HepG2 (cell line): ENCODE measurements at regions not wholly inside any gene's neighbourhood (a gene's known extent, or its start where the extent isn't known, plus 50 kb on each side); places are given as distances from the start of the nearest gene placed in this dataset.

ENCODE experiments used
- ATAC-seq: fragments of 200-7000 bp; cut with Tn5 transposase; 3 replicates; pipeline ENCODE4 v1.9.1; 2020; ENCODE audit warnings: mild to moderate bottlenecking, moderate library complexity
- BruUV-seq: library from RNA; stranded (reverse); fragments of 400-500 nt; replicated peaks from 2 replicates; lab custom pipeline; 2021; lab: Mats Ljungman, UMichigan
- CTCF ChIA-PET: fragments of 300-600 bp; formaldehyde crosslinking; extraction: SDS; loops from one replicate; lab custom pipeline; 2021; ENCODE audit warnings: low total read pairs, inconsistent platforms, low intra/inter-chr PET ratio; lab: Yijun Ruan, JAX
- POLR2A ChIA-PET: fragments of 350-600 bp; sonication (Branson Sonifier 250); formaldehyde crosslinking; loops from one replicate; lab custom pipeline; 2020; ENCODE audit warnings: antibody characterized with exemption, inconsistent platforms; lab: Yijun Ruan, JAX
- DNase-seq: peaks from one replicate; pipeline ENCODE4 v3.0.0-alpha.2; 2015; ENCODE audit warnings: low spot score
- FAIRE-seq: peaks from 3 replicates; lab custom pipeline; 2011; peaks lifted over from hg19 to GRCh38; lab: Jason Lieb, UNC
- H2AFZ ChIP-seq: one replicate; pipeline ENCODE4 v1.6.1; 2011; ENCODE audit warnings: low read length, inconsistent platforms
- H3K27ac ChIP-seq: fragments of 300-600 bp; 3 replicates; pipeline ENCODE4 v1.8.0; 2011; ENCODE audit warnings: mixed run types, mild to moderate bottlenecking, mixed read lengths, low read length, inconsistent platforms; ENCODE audit not compliant: insufficient read depth; ENCODE audit errors: extremely low read length
- H3K27me3 ChIP-seq, 2 experiments: fragments of 200-600 bp in 1 of 2; 2 replicates in 1 of 2; 3 replicates in 1 of 2; pipeline versions ENCODE4 v1.6.0 to v1.8.0; 2011; ENCODE audit warnings: low read length in 2 of 2, mild to moderate bottlenecking in 2 of 2, moderate library complexity in 2 of 2, inconsistent platforms in 1 of 2; ENCODE audit not compliant: insufficient read depth in 2 of 2, control insufficient read depth in 1 of 2
- H3K36me3 ChIP-seq, 2 experiments: fragments of 200-600 bp in 1 of 2; replicated peaks in 1 of 2; 2 replicates in 1 of 2; 3 replicates in 1 of 2; pipeline versions ENCODE4 v1.5.1 to v1.8.0; 2011; ENCODE audit warnings: low read length in 2 of 2, inconsistent platforms in 1 of 2; ENCODE audit not compliant: insufficient read depth in 2 of 2, control insufficient read depth in 1 of 2
- H3K4me1 ChIP-seq: 2 replicates; pipeline ENCODE4 v1.5.1; 2012; ENCODE audit warnings: low read length, inconsistent platforms; ENCODE audit not compliant: insufficient read depth
- H3K4me2 ChIP-seq: 2 replicates; pipeline ENCODE4 v1.6.0; 2011; ENCODE audit warnings: low read depth, low read length, inconsistent platforms
- H3K4me3 ChIP-seq, 3 experiments: fragments of 200-600 bp in 1 of 3; sonication (generic), shearing (Covaris generic) in 1 of 3; replicated peaks in 1 of 3; 2 replicates each; pipeline ENCODE4 v1.5.1; 2011 to 2016; ENCODE audit warnings: low read length in 3 of 3, inconsistent platforms in 2 of 3, low read depth in 2 of 3, mild to moderate bottlenecking in 2 of 3, control low read depth in 1 of 3, mixed read lengths in 1 of 3; ENCODE audit not compliant: insufficient read depth in 1 of 3
- H3K79me2 ChIP-seq: one replicate; pipeline ENCODE4 v1.6.1; 2011; ENCODE audit warnings: low read length, inconsistent platforms; ENCODE audit not compliant: insufficient read depth
- H3K9ac ChIP-seq: 2 replicates; pipeline ENCODE4 v1.6.0; 2011; ENCODE audit warnings: mild to moderate bottlenecking, low read depth, low read length, inconsistent platforms; ENCODE audit not compliant: insufficient read depth
- H3K9me3 ChIP-seq: 2 replicates; pipeline ENCODE4 v1.5.1; 2012; ENCODE audit warnings: mild to moderate bottlenecking, low read length
- H4K20me1 ChIP-seq: 2 replicates; pipeline ENCODE4 v1.6.0; 2011; ENCODE audit warnings: inconsistent platforms, mild to moderate bottlenecking, low read length, moderate library complexity; ENCODE audit not compliant: insufficient read depth
- JUND ChIP-seq: sonication (generic); formaldehyde crosslinking; IDR thresholded peaks from 2 replicates; pipeline ENCODE4 v1.8.0; 2022; ENCODE audit warnings: mild to moderate bottlenecking, missing genetic modification reagents
- NKX3-1 ChIP-seq: sonication (generic); formaldehyde crosslinking; IDR thresholded peaks from 2 replicates; pipeline ENCODE4 v1.5.0; 2020; ENCODE audit warnings: missing genetic modification reagents
- PLRG1 ChIP-seq: fragments of 450-650 bp; conservative IDR thresholded peaks from 2 replicates; pipeline ENCODE4 v1.6.1; 2016
- SMAD3 ChIP-seq: sonication (generic); formaldehyde crosslinking; IDR thresholded peaks from 2 replicates; pipeline ENCODE4 v1.4.0; 2020; ENCODE audit warnings: missing genetic modification reagents
- SNRNP70 ChIP-seq: fragments of 200-400 bp; formaldehyde crosslinking; IDR thresholded peaks from 2 replicates; pipeline ENCODE4 v1.6.1; 2017; ENCODE audit warnings: mild to moderate bottlenecking, low read depth, low read length, moderate library complexity
- ZFP90 ChIP-seq: sonication (generic); formaldehyde crosslinking; IDR thresholded peaks from 2 replicates; pipeline ENCODE4 v1.8.0; 2022; ENCODE audit warnings: missing genetic modification reagents, mild to moderate bottlenecking, inconsistent platforms, borderline replicate concordance
- ZNF350 ChIP-seq: sonication (generic); formaldehyde crosslinking; IDR thresholded peaks from 2 replicates; pipeline ENCODE4 v1.4.0; 2020; ENCODE audit warnings: mild to moderate bottlenecking, low read depth, missing genetic modification reagents, borderline replicate concordance
- WGBS: methylation state at CpG from one replicate; pipeline ENCODE4 v1.1.6; 2017; ENCODE audit warnings: low lambda C conversion rate; 5-methylcytosine and 5-hydroxymethylcytosine counted together
- in situ Hi-C: cut with HindIII; loops from 2 replicates; pipeline ENCODE4 v1.10.0; 2017; ENCODE audit warnings: low pct_unique_long_range_greater_than_20kb; ENCODE audit not compliant: extremely low pct_ligation_motif_present
- intact Hi-C: fragments of 100-400 bp; cut with micrococcal nuclease; formaldehyde crosslinking; loops from one replicate; pipeline ENCODE4 v1.10.0; 2022; ENCODE audit not compliant: unreplicated experiment
- TF ChIP-seq, protein P1 (sequence below): sonication (generic); formaldehyde crosslinking; conservative IDR thresholded peaks from 2 replicates; pipeline ENCODE4 v1.8.0; 2022; ENCODE audit warnings: mild to moderate bottlenecking, moderate library complexity, missing genetic modification reagents

DNA sequence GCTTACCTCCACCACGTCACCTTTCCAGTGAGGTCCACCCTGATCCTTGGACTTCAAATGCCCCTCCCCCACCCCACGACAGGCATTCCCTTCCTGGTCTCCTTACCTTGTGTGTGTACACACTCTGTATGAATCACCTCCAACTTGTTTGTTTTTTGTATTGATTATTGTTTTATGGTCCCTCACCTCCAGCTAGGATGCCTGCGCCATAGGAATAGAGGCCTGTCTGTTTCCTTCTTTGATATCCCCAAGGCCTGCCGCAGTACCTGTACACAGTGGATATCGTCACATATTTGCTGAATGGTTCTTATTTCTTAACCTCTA lies 219.6 kb upstream of the POU3F1 start (continued):
- TF ChIP-seq SNRNP70 (no peak), JUND (peak; percentile 95), PLRG1 (no peak), ZFP90 (CRISPR knock-in tag) (no peak)

DNA sequence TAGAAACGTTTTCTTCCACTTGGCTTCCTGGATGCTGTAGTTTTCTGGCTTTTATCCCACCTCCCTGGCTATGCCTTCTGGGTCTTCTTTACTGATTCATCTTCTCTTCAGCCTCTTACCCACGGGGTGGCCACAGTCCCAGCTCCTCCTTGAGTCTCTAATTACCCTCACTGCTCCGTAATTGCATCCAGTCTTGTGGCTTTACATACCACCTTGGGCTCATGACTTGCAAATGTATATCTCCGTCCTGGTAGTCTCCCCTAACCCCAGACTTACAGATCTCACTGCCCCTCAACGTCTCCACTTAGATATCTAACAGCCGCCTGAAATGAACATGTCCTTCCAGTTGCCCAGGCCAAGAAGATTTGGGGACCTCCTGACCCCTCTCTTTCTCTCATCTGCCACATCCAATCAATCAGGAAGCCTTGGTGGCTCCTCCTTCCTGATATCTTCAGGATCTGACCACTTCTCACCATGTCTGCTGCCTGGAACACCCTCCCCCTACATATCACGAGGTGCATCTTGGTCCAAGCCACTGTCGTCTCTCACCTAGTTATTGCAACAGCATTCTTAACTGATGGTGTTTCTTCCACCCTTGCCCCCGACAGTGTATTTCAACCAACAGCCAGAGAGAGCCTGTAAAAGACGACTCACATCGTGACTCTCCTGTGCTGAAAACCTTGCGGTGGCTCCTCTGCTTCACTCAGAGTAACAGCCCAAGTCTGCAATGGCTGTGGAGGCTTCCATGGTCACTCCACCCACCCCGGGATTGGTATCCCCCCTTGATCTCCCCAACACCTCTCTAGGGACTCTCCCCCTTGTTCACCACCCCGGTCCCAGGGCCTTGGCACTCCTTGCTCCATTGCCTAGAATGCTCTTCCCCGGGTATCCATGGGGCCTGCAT lies 219.0 kb upstream of the POU3F1 start:
- FAIRE-seq (no peak), ATAC-seq (no peak), DNase-seq (no peak)
- no peak overlapping the region for H2AFZ ChIP-seq
- H3K27me3 ChIP-seq = no peaks in the 10 kb centered on the region; a peak in 2 of 5 replicates
- no peaks in the 10 kb centered on the region for H4K20me1 ChIP-seq
- H3K9me3 ChIP-seq = no peaks in the 10 kb centered on the region
- no peak overlapping the region for H3K4me2 ChIP-seq
- WGBS = 45% methylated on average over 14 of the region's 15 CpGs
- in situ Hi-C loops (no loop called here), intact Hi-C loops (no loop called here)
- BruUV-seq = no TSS peak
- H3K9ac ChIP-seq = no peak overlapping the region
- H3K36me3 ChIP-seq = no peaks in the 10 kb centered on the region
- ChIA-PET POLR2A (no interaction called here), CTCF (no interaction called here)
- H3K4me3 ChIP-seq = no peak overlapping the region
- peaks cover 16% of the 10 kb centered on the region for H3K4me1 ChIP-seq
- H3K27ac ChIP-seq = no peak overlapping the region
- TF ChIP-seq SMAD3 (CRISPR knock-in tag) = no peak
- TF ChIP-seq ZNF350 (CRISPR knock-in tag) = no peak; the same call in 1 of the 2 replicates
- no peak for TF ChIP-seq NKX3-1 (CRISPR knock-in tag)
- TF ChIP-seq, protein P1, sequence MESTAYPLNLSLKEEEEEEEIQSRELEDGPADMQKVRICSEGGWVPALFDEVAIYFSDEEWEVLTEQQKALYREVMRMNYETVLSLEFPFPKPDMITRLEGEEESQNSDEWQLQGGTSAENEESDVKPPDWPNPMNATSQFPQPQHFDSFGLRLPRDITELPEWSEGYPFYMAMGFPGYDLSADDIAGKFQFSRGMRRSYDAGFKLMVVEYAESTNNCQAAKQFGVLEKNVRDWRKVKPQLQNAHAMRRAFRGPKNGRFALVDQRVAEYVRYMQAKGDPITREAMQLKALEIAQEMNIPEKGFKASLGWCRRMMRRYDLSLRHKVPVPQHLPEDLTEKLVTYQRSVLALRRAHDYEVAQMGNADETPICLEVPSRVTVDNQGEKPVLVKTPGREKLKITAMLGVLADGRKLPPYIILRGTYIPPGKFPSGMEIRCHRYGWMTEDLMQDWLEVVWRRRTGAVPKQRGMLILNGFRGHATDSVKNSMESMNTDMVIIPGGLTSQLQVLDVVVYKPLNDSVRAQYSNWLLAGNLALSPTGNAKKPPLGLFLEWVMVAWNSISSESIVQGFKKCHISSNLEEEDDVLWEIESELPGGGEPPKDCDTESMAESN (CRISPR knock-in tag) = no peak
- no peaks in the 10 kb centered on the region for H3K79me2 ChIP-seq
